OCI-LY7 (cell line): ENCODE measurements at regions not wholly inside any gene's neighbourhood (a gene's known extent, or its start where the extent isn't known, plus 50 kb on each side); places are given as distances from the start of the nearest gene placed in this dataset.

Experiments used
- BruUV-seq: library from RNA; stranded (reverse); fragments of 400-500 nt; replicated peaks from 2 replicates; lab custom pipeline; 2021; lab: Mats Ljungman, UMichigan
- CTCF ChIA-PET: fragments of 300-600 bp; sonication (Branson Sonifier 250); formaldehyde crosslinking; loops from one replicate; lab custom pipeline; 2022; ENCODE audit warnings: antibody characterized with exemption; ENCODE audit not compliant: unreplicated experiment; lab: Charles Lee
- POLR2A ChIA-PET: fragments of 300-600 bp; sonication (Branson Sonifier 250); formaldehyde crosslinking; loops from one replicate; lab custom pipeline; 2022; ENCODE audit warnings: antibody characterized with exemption; lab: Charles Lee
- DNase-seq: peaks from one replicate; pipeline ENCODE4 v3.0.0-alpha.2; 2015; ENCODE audit warnings: low spot score
- H2AFZ ChIP-seq: fragments of 200-600 bp; sonication (generic), shearing (Covaris generic); 2 replicates; pipeline ENCODE4 v1.6.1; 2014; ENCODE audit warnings: mild to moderate bottlenecking, antibody characterized with exemption, low read length, moderate library complexity
- H3K27ac ChIP-seq: fragments of 200-600 bp; sonication (generic); 2 replicates; pipeline ENCODE4 v1.5.1; 2014; ENCODE audit warnings: mixed run types, low read depth, mild to moderate bottlenecking, moderate library complexity, low read length, inconsistent platforms; ENCODE audit not compliant: poor library complexity, severe bottlenecking
- H3K36me3 ChIP-seq: fragments of 200-600 bp; sonication (generic); 2 replicates; pipeline ENCODE4 v1.6.1; 2014; ENCODE audit warnings: mild to moderate bottlenecking, antibody characterized with exemption, low read length, moderate library complexity, mixed read lengths; ENCODE audit not compliant: insufficient read depth
- H3K4me1 ChIP-seq: fragments of 200-600 bp; sonication (generic); 2 replicates; pipeline ENCODE4 v1.5.1; 2014; ENCODE audit warnings: mild to moderate bottlenecking, low read length; ENCODE audit not compliant: insufficient read depth, poor library complexity, severe bottlenecking
- H3K4me2 ChIP-seq: fragments of 200-600 bp; sonication (generic); 2 replicates; pipeline ENCODE4 v1.6.1; 2014; ENCODE audit warnings: mild to moderate bottlenecking, low read length
- H3K4me3 ChIP-seq: fragments of 200-600 bp; sonication (generic); 2 replicates; pipeline ENCODE4 v1.5.1; 2014; ENCODE audit warnings: mild to moderate bottlenecking, low read depth, low read length; ENCODE audit not compliant: poor library complexity, severe bottlenecking
- H3K79me2 ChIP-seq: fragments of 200-600 bp; sonication (generic); 2 replicates; pipeline ENCODE4 v1.6.1; 2016; ENCODE audit warnings: low read depth, mild to moderate bottlenecking, low read length, moderate library complexity, mixed read lengths; ENCODE audit not compliant: insufficient read depth
- H3K9me2 ChIP-seq: fragments of 200-600 bp; sonication (generic); 2 replicates; pipeline ENCODE4 v1.6.1; 2016; ENCODE audit warnings: mild to moderate bottlenecking, low read length, mixed read lengths; ENCODE audit not compliant: insufficient read depth
- H3K9me3 ChIP-seq: fragments of 200-600 bp; sonication (generic); 2 replicates; pipeline ENCODE4 v1.6.1; 2014; ENCODE audit warnings: mild to moderate bottlenecking, mixed run types, low read length, mixed read lengths
- H4K20me1 ChIP-seq: fragments of 200-600 bp; sonication (generic); 2 replicates; pipeline ENCODE4 v1.6.1; 2014; ENCODE audit warnings: mild to moderate bottlenecking, antibody characterized with exemption, low read length, moderate library complexity, mixed read lengths; ENCODE audit not compliant: insufficient read depth
- CTCF ChIP-seq: fragments of 200-600 bp; sonication (generic); conservative IDR thresholded peaks from 2 replicates; pipeline ENCODE4 v1.5.1; 2014; ENCODE audit warnings: mild to moderate bottlenecking, antibody characterized with exemption, low read length, moderate library complexity, mixed read lengths
- EZH2phosphoT487 ChIP-seq: fragments of 200-600 bp; sonication (generic); IDR thresholded peaks from 2 replicates; pipeline ENCODE4 v1.6.1; 2018; ENCODE audit warnings: low read depth, borderline replicate concordance, mild to moderate bottlenecking, mixed run types, antibody characterized with exemption, low read length, moderate library complexity, mixed read lengths
- intact Hi-C: fragments of 100-400 bp; cut with micrococcal nuclease; formaldehyde crosslinking; loops from one replicate; pipeline ENCODE4 v1.10.0; 2022; ENCODE audit not compliant: unreplicated experiment

- Histone ChIP-seq H3K79me2 (no peaks in the 10 kb centered on the region), H3K4me2 (no peak overlapping the region), H3K9me3 (no peaks in the 10 kb centered on the region), H3K27ac (no peak overlapping the region), H3K36me3 (no peaks in the 10 kb centered on the region), H3K9me2 (no peaks in the 10 kb centered on the region), H3K4me1 (no peaks in the 10 kb centered on the region), H3K4me3 (no peak overlapping the region), H2AFZ (no peak overlapping the region), H4K20me1 (no peaks in the 10 kb centered on the region)
- TF ChIP-seq CTCF (no peak), EZH2phosphoT487 (no peak)
- intact Hi-C loops = no loop called here
- CTCF ChIA-PET = no interaction called here
- no peak for DNase-seq
- BruUV-seq = no TSS peak
- POLR2A ChIA-PET = no interaction called here
Measured at GRCh38 chr18:73544032-73544431, 603.6 kb downstream of the FBXO15 start.

GRCh38 chr18:73535990-73536389, 611.6 kb downstream of the FBXO15 start:
- DNase-seq = no peak
- no peak for TF ChIP-seq CTCF
- no peak for TF ChIP-seq EZH2phosphoT487
- POLR2A ChIA-PET = no interaction called here
- Histone ChIP-seq H3K9me3 (no peaks in the 10 kb centered on the region), H3K79me2 (no peaks in the 10 kb centered on the region), H3K4me3 (no peak overlapping the region), H3K36me3 (no peaks in the 10 kb centered on the region), H4K20me1 (no peaks in the 10 kb centered on the region), H3K4me1 (no peaks in the 10 kb centered on the region), H3K27ac (no peak overlapping the region), H3K9me2 (no peaks in the 10 kb centered on the region), H2AFZ (no peak overlapping the region), H3K4me2 (no peak overlapping the region)
- intact Hi-C loops = no loop called here
- CTCF ChIA-PET = no interaction called here
- no TSS peak for BruUV-seq

- H3K9me3 ChIP-seq = no peaks in the 10 kb centered on the region
- no peaks in the 10 kb centered on the region for H3K9me2 ChIP-seq
- intact Hi-C loops = no loop called here
- H4K20me1 ChIP-seq = no peaks in the 10 kb centered on the region
- H3K79me2 ChIP-seq = no peaks in the 10 kb centered on the region
- H3K36me3 ChIP-seq = no peaks in the 10 kb centered on the region
- no peak overlapping the region for H3K4me2 ChIP-seq
- ChIA-PET POLR2A (interaction anchor here (0.7 kb wide), 1 partner anchor 31 kb away, joined by 4 read pairs; no protein-coding TSS in a partner anchor), CTCF (no interaction called here)
- no peak overlapping the region for H3K27ac ChIP-seq
- H3K4me1 ChIP-seq = no peaks in the 10 kb centered on the region
- BruUV-seq = no TSS peak
- H3K4me3 ChIP-seq = no peak overlapping the region
- no peak overlapping the region for H2AFZ ChIP-seq
- TF ChIP-seq CTCF (no peak), EZH2phosphoT487 (no peak)
- DNase-seq = no peak
Measured at GRCh38 chr18:73535189-73535588, 612.4 kb downstream of the FBXO15 start.
